ENCODE measurements at regions not wholly inside any gene's neighbourhood (a gene's known extent, or its start where the extent isn't known, plus 50 kb on each side); places are given as distances from the start of the nearest gene placed in this dataset.
A peak's percentile ranks its signal among the peaks of the same experiment; 100 is the strongest.

- no peak for DNase-seq
- ChIA-PET CTCF (no interaction called here), POLR2A (no interaction called here)
- no peaks in the 10 kb centered on the region for H3K36me3 Mint-ChIP-seq (ENCODE audit: low read depth)
- ATAC-seq: no peak
- H3K4me3 Mint-ChIP-seq: no peak overlapping the region
- no peaks in the 10 kb centered on the region for H3K9me3 Mint-ChIP-seq (ENCODE audit: insufficient read depth)
- peaks cover 11% of the 10 kb centered on the region for H3K27me3 Mint-ChIP-seq (ENCODE audit: low read depth)
- no peak overlapping the region for H3K27ac Mint-ChIP-seq
- no peaks in the 10 kb centered on the region for H3K4me1 Mint-ChIP-seq (ENCODE audit: low read depth)
These were observed 470.1 kb upstream of the THBS1 start for GRCh38 chr15:39110746-39111145.

- H3K4me3 Mint-ChIP-seq: no peak overlapping the region
- DNase-seq (no peak), ATAC-seq (no peak)
- H3K4me1 Mint-ChIP-seq (ENCODE audit: low read depth): no peaks in the 10 kb centered on the region
- no peaks in the 10 kb centered on the region for H3K9me3 Mint-ChIP-seq (ENCODE audit: insufficient read depth)
- POLR2A ChIA-PET: no interaction called here
- no peaks in the 10 kb centered on the region for H3K36me3 Mint-ChIP-seq (ENCODE audit: low read depth)
- CTCF ChIA-PET: no interaction called here
- H3K27me3 Mint-ChIP-seq (ENCODE audit: low read depth): peaks cover 24% of the 10 kb centered on the region
- no peak overlapping the region for H3K27ac Mint-ChIP-seq
These were observed 467.1 kb upstream of the THBS1 start for GRCh38 chr15:39113741-39114140.

- H3K27ac Mint-ChIP-seq: no peak overlapping the region
- ChIA-PET CTCF (no interaction called here), POLR2A (no interaction called here)
- ATAC-seq: no peak
- no peaks in the 10 kb centered on the region for H3K9me3 Mint-ChIP-seq (ENCODE audit: insufficient read depth)
- H3K36me3 Mint-ChIP-seq (ENCODE audit: low read depth): no peaks in the 10 kb centered on the region
- no peak overlapping the region for H3K4me3 Mint-ChIP-seq
- no peaks in the 10 kb centered on the region for H3K4me1 Mint-ChIP-seq (ENCODE audit: low read depth)
- no peak for DNase-seq
- H3K27me3 Mint-ChIP-seq (ENCODE audit: low read depth): peaks cover 26% of the 10 kb centered on the region
These were observed 466.0 kb upstream of the THBS1 start for GRCh38 chr15:39114690-39115378.

- H3K4me3 Mint-ChIP-seq: no peak overlapping the region
- CTCF ChIA-PET: no interaction called here
- no peak overlapping the region for H3K27ac Mint-ChIP-seq
These were observed 465.4 kb upstream of the THBS1 start for GRCh38 chr15:39115379-39116057.

GRCh38 chr15:39118510-39118909 lies 462.4 kb upstream of the THBS1 start:
- no peak for ATAC-seq
- DNase-seq: no peak
- Mint-ChIP-seq H3K9me3 (ENCODE audit: insufficient read depth) (no peaks in the 10 kb centered on the region), H3K36me3 (ENCODE audit: low read depth) (no peaks in the 10 kb centered on the region), H3K4me1 (ENCODE audit: low read depth) (no peaks in the 10 kb centered on the region), H3K27ac (no peak overlapping the region), H3K27me3 (ENCODE audit: low read depth) (peaks cover 36% of the 10 kb centered on the region), H3K4me3 (no peak overlapping the region)
- POLR2A ChIA-PET: no interaction called here
- CTCF ChIA-PET: no interaction called here

More at GRCh38 chr15:39115379-39116057, 465.4 kb upstream of the THBS1 start:
- Mint-ChIP-seq H3K4me1 (ENCODE audit: low read depth) (no peaks in the 10 kb centered on the region), H3K27me3 (ENCODE audit: low read depth) (peaks cover 27% of the 10 kb centered on the region), H3K9me3 (ENCODE audit: insufficient read depth) (no peaks in the 10 kb centered on the region), H3K36me3 (ENCODE audit: low read depth) (no peaks in the 10 kb centered on the region)
- DNase-seq (no peak), ATAC-seq (no peak)
- POLR2A ChIA-PET: no interaction called here

- H3K9me3 Mint-ChIP-seq (ENCODE audit: insufficient read depth): no peaks in the 10 kb centered on the region
- H3K27ac Mint-ChIP-seq: no peak overlapping the region
- H3K36me3 Mint-ChIP-seq (ENCODE audit: low read depth): no peaks in the 10 kb centered on the region
- no peak overlapping the region for H3K4me3 Mint-ChIP-seq
- POLR2A ChIA-PET: no interaction called here
- H3K27me3 Mint-ChIP-seq (ENCODE audit: low read depth): peaks cover 26% of the 10 kb centered on the region
- DNase-seq: no peak
- H3K4me1 Mint-ChIP-seq (ENCODE audit: low read depth): peaks cover 19% of the 10 kb centered on the region
- CTCF ChIA-PET: interaction anchor here (0.6 to 1.8 kb wide), 4 partner anchors 64 to 456 kb away, joined by 3 to 16 read pairs (median 4); partner anchors contain the start of gene THBS1
- no peak for ATAC-seq
These were observed 456.7 kb upstream of the THBS1 start for GRCh38 chr15:39124155-39124552.

GRCh38 chr15:39124553-39125171 lies 456.2 kb upstream of the THBS1 start:
- ATAC-seq (no peak), DNase-seq (no peak)
- Mint-ChIP-seq H3K27ac (no peak overlapping the region), H3K4me3 (no peak overlapping the region), H3K36me3 (ENCODE audit: low read depth) (no peaks in the 10 kb centered on the region), H3K4me1 (ENCODE audit: low read depth) (peaks cover 19% of the 10 kb centered on the region), H3K9me3 (ENCODE audit: insufficient read depth) (no peaks in the 10 kb centered on the region), H3K27me3 (ENCODE audit: low read depth) (peaks cover 24% of the 10 kb centered on the region)
- POLR2A ChIA-PET: interaction anchor here (0.6 kb wide), 1 partner anchor 575 kb away, joined by 3 read pairs; no protein-coding TSS in a partner anchor
- CTCF ChIA-PET: interaction anchor here (0.8 to 1.8 kb wide), 5 partner anchors 18 to 455 kb away, joined by 3 to 16 read pairs (median 4); partner anchors contain the start of gene THBS1

GRCh38 chr15:39125226-39125625 lies 455.7 kb upstream of the THBS1 start:
- Mint-ChIP-seq H3K4me3 (no peak overlapping the region), H3K36me3 (ENCODE audit: low read depth) (no peaks in the 10 kb centered on the region), H3K9me3 (ENCODE audit: insufficient read depth) (no peaks in the 10 kb centered on the region), H3K27me3 (ENCODE audit: low read depth) (peaks cover 21% of the 10 kb centered on the region), H3K4me1 (ENCODE audit: low read depth) (peaks cover 19% of the 10 kb centered on the region), H3K27ac (no peak overlapping the region)
- ChIA-PET POLR2A (interaction anchor here (0.6 kb wide), 1 partner anchor 574 kb away, joined by 3 read pairs; no protein-coding TSS in a partner anchor), CTCF (interaction anchor here (0.8 to 1.8 kb wide), 5 partner anchors 18 to 455 kb away, joined by 3 to 16 read pairs (median 4); partner anchors contain the start of gene THBS1)
- DNase-seq (no peak), ATAC-seq (no peak)

- no peaks in the 10 kb centered on the region for H3K9me3 Mint-ChIP-seq (ENCODE audit: insufficient read depth)
These were observed 455.0 kb upstream of the THBS1 start for GRCh38 chr15:39125904-39126303.

GRCh38 chr15:39127151-39127790 lies 453.6 kb upstream of the THBS1 start:
- H3K27me3 Mint-ChIP-seq (ENCODE audit: low read depth): peaks cover 13% of the 10 kb centered on the region
- ChIA-PET CTCF (no interaction called here), POLR2A (no interaction called here)
- H3K9me3 Mint-ChIP-seq (ENCODE audit: insufficient read depth): no peaks in the 10 kb centered on the region
- H3K27ac Mint-ChIP-seq: no peak overlapping the region
- DNase-seq (no peak), ATAC-seq (no peak)
- no peaks in the 10 kb centered on the region for H3K36me3 Mint-ChIP-seq (ENCODE audit: low read depth)
- no peak overlapping the region for H3K4me3 Mint-ChIP-seq
- H3K4me1 Mint-ChIP-seq (ENCODE audit: low read depth): peaks cover 19% of the 10 kb centered on the region

More at GRCh38 chr15:39125904-39126303, 455.0 kb upstream of the THBS1 start:
- POLR2A ChIA-PET: no interaction called here
- peak; percentile 33 for ATAC-seq
- CTCF ChIA-PET: interaction anchor here (0.8 to 1.8 kb wide), 2 partner anchors 41 to 454 kb away, joined by 4 to 16 read pairs; partner anchors contain the start of gene THBS1
- peaks cover 17% of the 10 kb centered on the region for H3K27me3 Mint-ChIP-seq (ENCODE audit: low read depth)
- H3K36me3 Mint-ChIP-seq (ENCODE audit: low read depth): no peaks in the 10 kb centered on the region
- H3K4me3 Mint-ChIP-seq: no peak overlapping the region
- peaks cover 19% of the 10 kb centered on the region for H3K4me1 Mint-ChIP-seq (ENCODE audit: low read depth)
- H3K27ac Mint-ChIP-seq: no peak overlapping the region
- peak; percentile 56 for DNase-seq

GRCh38 chr15:39127925-39128617 lies 452.8 kb upstream of the THBS1 start:
- no peak for DNase-seq
- H3K9me3 Mint-ChIP-seq (ENCODE audit: insufficient read depth): no peaks in the 10 kb centered on the region
- H3K4me1 Mint-ChIP-seq (ENCODE audit: low read depth): peaks cover 19% of the 10 kb centered on the region
- H3K4me3 Mint-ChIP-seq: no peak overlapping the region
- no peaks in the 10 kb centered on the region for H3K36me3 Mint-ChIP-seq (ENCODE audit: low read depth)
- ChIA-PET POLR2A (no interaction called here), CTCF (no interaction called here)
- peak; percentile 33 for ATAC-seq
- peaks cover 10% of the 10 kb centered on the region for H3K27me3 Mint-ChIP-seq (ENCODE audit: low read depth)
- no peak overlapping the region for H3K27ac Mint-ChIP-seq
